HEK293T (cell line): ENCODE measurements at regions not wholly inside any gene's neighbourhood (a gene's known extent, or its start where the extent isn't known, plus 50 kb on each side); places are given as distances from the start of the nearest gene placed in this dataset.
"Not testable (repeated sequence)": the region's sequence is repeated elsewhere in the genome, so short reads cannot be mapped to it uniquely, and the experiment has no call there.

Source experiments
- ARNT ChIP-seq: fragments of 450-650 bp; IDR thresholded peaks from 2 replicates; pipeline ENCODE4 v1.6.1; 2017; ENCODE audit warnings: mild to moderate bottlenecking
- BHLHE40 ChIP-seq: fragments of 450-650 bp; IDR thresholded peaks from 2 replicates; pipeline ENCODE4 v1.6.1; 2016; ENCODE audit warnings: mild to moderate bottlenecking, moderate library complexity, borderline replicate concordance
- ELF4 ChIP-seq: fragments of 450-650 bp; IDR thresholded peaks from 2 replicates; pipeline ENCODE4 v1.6.1; 2017; ENCODE audit warnings: antibody characterized with exemption
- FOXA1 ChIP-seq: fragments of 450-650 bp; IDR thresholded peaks from 2 replicates; pipeline ENCODE4 v1.6.1; 2016; ENCODE audit warnings: mild to moderate bottlenecking
- FOXM1 ChIP-seq: fragments of 450-650 bp; IDR thresholded peaks from 2 replicates; pipeline ENCODE4 v1.6.1; 2017; ENCODE audit warnings: mild to moderate bottlenecking, borderline replicate concordance
- PKNOX1 ChIP-seq: fragments of 450-650 bp; IDR thresholded peaks from 2 replicates; pipeline ENCODE4 v1.6.1; 2016
- SP1 ChIP-seq: fragments of 450-650 bp; IDR thresholded peaks from 2 replicates; pipeline ENCODE4 v1.6.1; 2017
- SUZ12 ChIP-seq: fragments of 450-650 bp; IDR thresholded peaks from 2 replicates; pipeline ENCODE4 v1.6.1; 2016; ENCODE audit warnings: mild to moderate bottlenecking

GRCh38 chrX:69422208-69422607 lies 81.9 kb upstream of the NALF2 start:
- not testable (repeated sequence) for TF ChIP-seq PKNOX1, FOXA1, ARNT, FOXM1, BHLHE40, SUZ12, ELF4, SP1
